Sciatic nerve (tissue), 2 donors: ENCODE measurements at regions not wholly inside any gene's neighbourhood (a gene's known extent, or its start where the extent isn't known, plus 50 kb on each side); places are given as distances from the start of the nearest gene placed in this dataset.

Experiments used
- ATAC-seq: fragments of 200-7000 bp; cut with Tn5 transposase; one replicate; pipeline ENCODE4 v1.9.1; 2020; ENCODE audit warnings: mild to moderate bottlenecking, moderate library complexity
- DNase-seq: peaks from one replicate; pipeline ENCODE4 v3.0.0-alpha.2; 2020; ENCODE audit warnings: low spot score
- intact Hi-C: fragments of 100-400 bp; cut with DNase I; formaldehyde crosslinking; loops from one replicate; pipeline ENCODE4 v1.14.2; 2022
- donor health status: DM: no; HTN: no; CAD: no.
- donor health status: DM: no; HTN: no; CAD: no.

DNA sequence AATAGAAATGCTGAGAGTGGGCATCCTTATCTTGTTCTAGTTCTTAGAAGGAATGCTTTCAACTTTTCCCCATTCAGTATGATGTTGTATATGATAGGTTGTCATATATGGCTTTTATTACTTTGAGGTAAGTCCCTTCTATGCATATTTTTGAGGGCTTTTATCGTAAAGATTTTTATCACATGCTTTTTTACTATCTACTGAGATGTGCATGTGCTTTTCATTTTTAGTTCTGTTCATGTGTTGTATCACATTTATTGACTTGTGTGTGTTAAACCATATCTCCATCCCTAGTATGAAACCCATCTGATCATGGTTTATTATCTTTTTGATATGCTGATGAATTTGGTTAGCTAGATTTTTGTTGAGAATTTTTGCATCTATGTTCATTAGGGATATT, 1008.8 kb downstream of the CNTNAP5 start:
- ATAC-seq: no peak
- intact Hi-C loops: no loop called here
- DNase-seq: no peak

DNA sequence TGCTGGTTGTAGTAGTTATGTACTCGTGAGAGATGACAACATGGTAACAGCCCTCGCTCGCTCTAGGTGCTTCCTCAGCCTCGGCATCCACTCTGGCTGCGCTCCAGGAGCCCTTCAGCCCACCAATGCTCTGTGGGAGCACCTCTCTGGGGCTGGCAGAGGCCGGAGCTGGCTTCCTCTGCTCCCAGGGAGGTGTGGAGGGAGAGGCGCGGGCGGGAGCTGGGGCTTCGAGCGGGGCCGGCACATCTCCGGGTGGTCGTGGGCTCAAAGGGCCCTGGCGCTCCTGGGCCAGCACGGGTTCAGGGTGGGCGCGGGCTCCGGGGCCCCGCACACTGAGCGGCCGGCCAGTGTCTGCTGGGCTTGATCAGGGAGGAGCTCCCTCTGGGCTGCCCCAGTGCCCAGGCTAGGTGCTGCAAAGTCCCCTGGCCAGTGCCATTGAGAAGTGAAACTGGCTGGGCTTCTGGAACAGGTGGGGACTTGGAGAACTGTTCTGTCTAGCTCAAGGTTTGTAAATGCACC, 1012.1 kb downstream of the CNTNAP5 start:
- intact Hi-C loops: no loop called here
- DNase-seq: no peak
- ATAC-seq: no peak

GRCh38 chr2:125041846-125042245, 1016.8 kb downstream of the CNTNAP5 start:
- no peak for DNase-seq
- intact Hi-C loops: no loop called here
- ATAC-seq: no peak

- ATAC-seq (no peak), DNase-seq (no peak)
- intact Hi-C loops: no loop called here
Observed at GRCh38 chr2:125042727-125043126, 1017.6 kb downstream of the CNTNAP5 start.

- DNase-seq: no peak
- intact Hi-C loops: no loop called here
- no peak for ATAC-seq
Observed at GRCh38 chr2:125070726-125071505, 1045.8 kb downstream of the CNTNAP5 start.

DNA sequence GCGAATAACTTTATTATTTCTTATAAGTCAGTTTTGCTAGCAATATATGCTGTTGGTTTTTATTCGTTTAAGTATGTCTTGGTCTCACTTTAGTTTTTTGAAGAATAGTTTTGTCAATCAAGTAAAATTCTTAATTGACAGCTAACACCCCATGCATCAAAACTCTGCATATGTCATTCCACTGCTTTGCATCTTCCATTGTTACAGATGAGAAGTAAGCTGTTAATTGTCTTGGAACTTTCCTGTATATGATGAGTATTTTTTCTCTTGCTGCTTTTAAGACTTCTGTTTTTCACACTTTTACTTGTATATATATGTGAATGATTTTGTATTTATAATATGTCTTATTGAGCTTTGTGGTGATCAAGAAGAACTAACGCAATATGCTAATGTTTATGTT, 1048.4 kb downstream of the CNTNAP5 start:
- ATAC-seq (no peak), DNase-seq (no peak)
- intact Hi-C loops: no loop called here

DNA sequence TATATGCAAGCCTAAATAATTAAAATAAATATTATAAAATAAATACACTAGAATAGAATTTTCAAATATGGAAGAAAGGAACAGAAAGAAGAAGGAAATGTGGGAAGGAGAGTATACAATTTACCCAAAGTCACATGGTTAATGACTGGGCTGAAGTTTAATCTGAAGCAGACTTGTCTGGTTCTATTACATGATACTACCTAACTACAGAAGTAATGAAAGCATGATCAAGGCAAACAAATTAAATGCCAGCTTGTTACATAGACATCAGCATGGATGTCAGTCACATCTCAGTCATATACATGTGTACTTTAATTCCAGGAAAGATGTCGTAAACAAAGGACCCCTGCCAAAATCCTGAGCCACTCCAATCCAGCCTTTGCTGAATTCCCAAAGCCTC, 1060.8 kb downstream of the CNTNAP5 start:
- intact Hi-C loops: no loop called here
- DNase-seq: no peak
- ATAC-seq: no peak

DNA sequence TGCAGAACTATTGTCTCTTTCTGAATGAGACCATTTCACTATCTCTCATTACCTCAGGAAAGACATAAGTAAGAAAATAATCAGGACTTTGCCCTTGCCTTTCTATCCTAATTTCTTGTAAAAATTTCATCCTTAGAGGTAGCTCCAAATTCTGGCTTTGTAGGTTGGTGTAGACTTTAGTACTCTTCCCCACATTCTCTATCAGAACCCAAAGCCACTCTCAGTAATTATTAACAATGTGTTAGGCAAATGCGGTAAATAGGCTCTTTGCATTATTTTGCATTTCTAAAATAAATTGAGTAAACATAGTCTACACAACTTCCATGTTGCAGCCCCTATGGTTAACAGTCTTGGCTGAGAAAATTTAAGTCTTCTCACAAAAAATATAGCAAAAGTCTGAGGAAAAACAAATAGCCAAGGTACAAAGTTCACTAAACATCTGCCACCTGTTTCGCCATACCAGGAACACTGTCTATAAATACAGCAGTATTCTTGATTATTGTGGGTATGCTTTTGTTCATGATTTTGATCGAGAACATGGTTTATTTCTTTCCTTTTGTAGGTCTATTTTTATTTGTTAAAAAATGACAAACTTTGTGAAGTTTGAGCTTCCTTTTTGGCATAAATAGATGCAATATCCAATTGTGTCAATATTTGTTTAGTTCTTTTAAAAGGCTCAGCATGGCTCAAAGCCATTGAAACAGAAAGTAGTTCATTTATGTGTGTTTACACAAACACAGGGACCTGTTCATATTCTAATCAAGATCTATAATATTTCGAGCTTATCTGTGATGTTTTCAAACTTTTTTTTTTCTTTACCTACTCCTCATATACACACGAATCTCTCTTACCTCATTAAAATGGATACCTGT, 1061.5 kb downstream of the CNTNAP5 start:
- intact Hi-C loops: no loop called here
- no peak for DNase-seq
- ATAC-seq: no peak

GRCh38 chr2:125092276-125093009, 1067.4 kb downstream of the CNTNAP5 start:
- no peak for ATAC-seq
- DNase-seq: no peak

DNA sequence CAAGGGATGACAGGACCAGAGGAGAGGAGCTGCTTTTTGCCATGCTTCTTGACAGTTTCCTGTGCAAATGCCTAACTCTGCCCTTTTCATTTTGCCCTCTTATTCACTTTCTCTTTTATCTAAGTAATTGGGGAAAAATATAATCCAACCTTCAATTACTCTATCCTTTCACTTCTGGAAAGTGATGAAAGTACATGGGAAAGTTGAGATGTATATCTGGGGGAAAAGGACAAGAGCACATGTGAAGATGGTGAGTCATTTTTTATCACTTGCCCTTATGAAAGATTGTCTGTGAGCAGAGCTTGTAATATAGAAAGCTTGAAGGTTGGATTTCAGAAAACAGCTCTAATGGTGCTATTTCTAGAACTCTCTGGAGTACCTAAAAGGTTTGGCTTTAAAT, 1070.7 kb downstream of the CNTNAP5 start:
- ATAC-seq (no peak), DNase-seq (no peak)
- intact Hi-C loops: no loop called here

More at GRCh38 chr2:125092276-125093009, 1067.4 kb downstream of the CNTNAP5 start:
- intact Hi-C loops: no loop called here

DNA sequence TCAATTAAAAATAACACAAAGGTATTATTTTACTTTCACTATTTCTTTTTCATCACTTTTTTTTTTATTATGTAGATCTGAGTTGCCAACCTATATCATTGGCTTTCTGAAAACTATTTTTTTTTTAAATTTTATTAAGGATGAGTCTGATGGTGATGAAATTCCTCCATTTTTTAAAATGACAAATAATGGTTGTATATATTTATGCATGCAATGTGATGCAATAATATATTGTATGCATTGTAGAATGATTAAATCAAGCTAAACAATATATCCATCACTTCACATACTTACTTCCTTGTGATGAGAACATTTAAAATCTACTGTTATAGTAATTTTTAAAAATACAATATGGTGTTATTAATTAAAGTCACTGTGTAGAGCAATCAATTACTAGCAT, 1081.6 kb downstream of the CNTNAP5 start:
- intact Hi-C loops: no loop called here
- DNase-seq (no peak), ATAC-seq (no peak)

GRCh38 chr2:125107446-125107845, 1082.4 kb downstream of the CNTNAP5 start:
- intact Hi-C loops: no loop called here
- DNase-seq (no peak), ATAC-seq (no peak)

GRCh38 chr2:125108251-125108650, 1083.2 kb downstream of the CNTNAP5 start:
- DNase-seq: no peak
- intact Hi-C loops: no loop called here
- no peak for ATAC-seq

DNA sequence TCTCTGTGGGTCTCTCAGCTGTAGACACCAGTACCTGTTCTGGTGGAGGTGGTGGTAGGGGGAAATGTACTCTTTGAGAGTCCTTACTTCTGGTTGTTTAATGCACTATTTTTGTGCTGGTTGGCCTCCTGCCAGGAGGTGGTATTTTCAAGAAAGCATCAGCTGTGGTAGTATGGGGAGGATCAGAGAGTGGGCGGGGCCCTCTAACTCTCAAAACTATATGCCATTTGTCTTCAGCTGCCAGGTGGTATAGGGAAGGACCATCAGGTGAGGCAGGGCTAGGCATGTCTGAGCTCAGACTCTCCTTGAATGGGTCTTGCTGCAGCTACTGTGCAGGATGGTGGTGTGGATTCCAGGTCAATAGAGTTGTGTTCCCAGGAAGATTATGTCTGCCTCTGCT, 1100.8 kb downstream of the CNTNAP5 start:
- ATAC-seq: no peak
- no peak for DNase-seq
- intact Hi-C loops: no loop called here

GRCh38 chr2:125160947-125161346, 1135.9 kb downstream of the CNTNAP5 start:
- intact Hi-C loops: no loop called here
- DNase-seq (no peak), ATAC-seq (no peak)

GRCh38 chr2:125167152-125167551, 1142.1 kb downstream of the CNTNAP5 start:
- ATAC-seq (no peak), DNase-seq (no peak)
- intact Hi-C loops: no loop called here

DNA sequence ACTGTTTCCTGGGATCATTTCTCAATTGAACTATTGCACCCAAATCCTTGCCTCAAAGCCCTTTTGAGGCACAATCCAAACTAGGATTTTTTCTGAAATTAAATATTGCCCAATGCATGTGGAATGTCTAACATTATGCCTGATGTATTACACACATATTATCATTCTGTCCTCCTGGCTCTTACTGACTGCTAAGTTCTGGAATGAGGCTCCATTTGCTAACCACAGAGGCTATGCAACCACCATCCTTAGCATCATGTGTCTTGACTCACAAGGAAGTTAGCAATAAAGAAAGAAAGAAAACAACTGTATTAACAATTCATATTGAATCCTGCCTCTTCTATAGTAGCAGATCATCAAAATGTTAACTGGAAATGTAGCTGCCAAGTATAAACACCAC, 1142.7 kb downstream of the CNTNAP5 start:
- ATAC-seq: no peak
- intact Hi-C loops: no loop called here
- DNase-seq: no peak

GRCh38 chr2:125168442-125168841, 1143.4 kb downstream of the CNTNAP5 start:
- intact Hi-C loops: no loop called here
- no peak for ATAC-seq
- DNase-seq: no peak

DNA sequence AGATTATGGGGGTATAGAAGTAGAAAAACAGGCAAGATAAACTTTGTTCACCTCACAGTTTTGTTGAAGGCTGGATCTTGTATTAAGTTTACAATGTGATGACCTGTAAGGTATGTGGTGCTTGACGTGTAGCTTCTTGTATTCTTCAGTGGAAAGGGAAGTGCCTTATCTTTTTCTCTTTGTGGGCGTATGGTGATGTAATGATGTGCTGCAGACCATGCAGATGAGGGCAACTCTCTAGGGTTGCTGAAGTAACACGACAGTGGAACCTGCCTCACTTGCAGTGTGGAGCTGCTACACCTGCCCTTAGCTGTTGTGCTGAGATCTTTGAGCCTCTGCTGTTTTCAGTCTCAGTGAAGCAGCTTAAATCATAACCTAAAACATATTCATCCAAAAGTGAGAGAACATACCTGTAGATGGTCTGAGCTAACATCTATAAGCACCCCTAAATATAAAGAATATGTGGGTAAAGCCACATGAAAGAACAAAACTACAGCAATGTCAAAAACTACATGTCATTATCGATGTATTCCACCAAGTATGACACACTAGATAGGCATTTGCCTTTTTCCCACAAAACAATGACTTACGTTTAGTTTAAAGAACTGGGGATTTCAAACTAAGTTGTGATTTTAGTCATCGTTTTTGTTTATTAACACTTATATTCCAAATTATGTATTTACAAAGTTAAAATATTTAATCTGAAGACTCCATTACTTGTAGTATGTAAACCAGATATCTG, 1144.1 kb downstream of the CNTNAP5 start:
- ATAC-seq (no peak), DNase-seq (no peak)
- intact Hi-C loops: no loop called here
